ENCODE measurements at regions not wholly inside any gene's neighbourhood (a gene's known extent, or its start where the extent isn't known, plus 50 kb on each side); places are given as distances from the start of the nearest gene placed in this dataset.
"Not testable (repeated sequence)": the region's sequence is repeated elsewhere in the genome, so short reads cannot be mapped to it uniquely, and the experiment has no call there.

- ATAC-seq, result not testable (repeated sequence)
Observed at GRCh38 chr10:109729895-109730294, 193.4 kb downstream of the XPNPEP1 start.

GRCh38 chr10:109727436-109727835 is 195.9 kb downstream of the XPNPEP1 start:
- no peak for ATAC-seq

- no peak for ATAC-seq
Observed at GRCh38 chr10:109726473-109726872, 196.8 kb downstream of the XPNPEP1 start.

- ATAC-seq, result no peak
Observed at GRCh38 chr10:109723305-109723704, 200.0 kb downstream of the XPNPEP1 start.

- ATAC-seq, result no peak
Observed at GRCh38 chr10:109721453-109722064, 201.8 kb downstream of the XPNPEP1 start.

GRCh38 chr10:109706026-109706560 is 217.2 kb downstream of the XPNPEP1 start:
- ATAC-seq, result no peak

GRCh38 chr10:109701633-109702215 is 221.6 kb downstream of the XPNPEP1 start:
- no peak for ATAC-seq

GRCh38 chr10:109698882-109699664 is 224.2 kb downstream of the XPNPEP1 start:
- ATAC-seq, result no peak

GRCh38 chr10:109698086-109698485 is 225.2 kb downstream of the XPNPEP1 start:
- no peak for ATAC-seq

GRCh38 chr10:109696981-109697775 is 226.1 kb downstream of the XPNPEP1 start:
- no peak for ATAC-seq

- ATAC-seq, result no peak
Observed at GRCh38 chr10:109696462-109696861, 226.8 kb downstream of the XPNPEP1 start.

- ATAC-seq, result no peak
Observed at GRCh38 chr10:109695988-109696387, 227.3 kb downstream of the XPNPEP1 start.

GRCh38 chr10:109689785-109690184 is 233.5 kb downstream of the XPNPEP1 start:
- no peak for ATAC-seq

- ATAC-seq, result no peak
Observed at GRCh38 chr10:109679478-109679877, 243.8 kb downstream of the XPNPEP1 start.

- ATAC-seq, result no peak
Observed at GRCh38 chr10:109678857-109679256, 244.5 kb downstream of the XPNPEP1 start.

GRCh38 chr10:109676703-109677102 is 246.6 kb downstream of the XPNPEP1 start:
- no peak for ATAC-seq

GRCh38 chr10:109668703-109669102 is 254.6 kb downstream of the XPNPEP1 start:
- no peak for ATAC-seq

- ATAC-seq, result no peak
Observed at GRCh38 chr10:109668154-109668665, 255.1 kb downstream of the XPNPEP1 start.

- ATAC-seq, result no peak
Observed at GRCh38 chr10:109665321-109665720, 258.0 kb downstream of the XPNPEP1 start.

- ATAC-seq, result no peak
Observed at GRCh38 chr10:109664554-109664953, 258.8 kb downstream of the XPNPEP1 start.

GRCh38 chr10:109663122-109663521 is 260.2 kb downstream of the XPNPEP1 start:
- no peak for ATAC-seq

- not testable (repeated sequence) for ATAC-seq
Observed at GRCh38 chr10:109652612-109653011, 270.7 kb downstream of the XPNPEP1 start.

- no peak for ATAC-seq
Observed at GRCh38 chr10:109650228-109650627, 273.1 kb downstream of the XPNPEP1 start.
